ENCODE measurements at regions not wholly inside any gene's neighbourhood (a gene's known extent, or its start where the extent isn't known, plus 50 kb on each side); places are given as distances from the start of the nearest gene placed in this dataset.

GRCh38 chr5:125411744-125412560 lies 665.5 kb upstream of the ZNF608 start:
- TF ChIP-seq POLR2A (IDR thresholded peaks at IDR 0.05) (peak in 1 of 2 donors; percentile 37), CTCF (IDR thresholded peaks at IDR 0.05) (peak in 3 of 6 experiments; percentile 40 to 60 (median 46))
- 37 to 45% methylated on average over 16 of the region's 16 CpGs for WGBS, 2 donors
- no peaks in the 10 kb centered on the region for H3K36me3 ChIP-seq
- H3K4me1 ChIP-seq: peaks cover 31 to 45% of the 10 kb centered on the region in 2 donors
- no peaks in the 10 kb centered on the region for H3K9me3 ChIP-seq
- H3K27ac ChIP-seq: peak overlapping the region; percentile 38 to 75 (median 66)
- H3K27me3 ChIP-seq: no peaks in the 10 kb centered on the region
- intact Hi-C loops (cut with DNase I): no loop called here
- H3K4me3 ChIP-seq (replicated peaks in 1 of 3): no peak overlapping the region
- DNase-seq: peak; percentile 76 to 85

GRCh38 chr5:125412561-125413495 lies 666.4 kb upstream of the ZNF608 start:
- no peaks in the 10 kb centered on the region for H3K27me3 ChIP-seq
- H3K4me3 ChIP-seq (replicated peaks in 1 of 3): no peak overlapping the region
- intact Hi-C loops (cut with DNase I): no loop called here
- peak; percentile 48 to 78 for DNase-seq
- TF ChIP-seq POLR2A (IDR thresholded peaks at IDR 0.05) (no peak), CTCF (IDR thresholded peaks at IDR 0.05) (peak in 3 of 6 experiments; percentile 15 to 40 (median 34))
- no peaks in the 10 kb centered on the region for H3K9me3 ChIP-seq
- WGBS, 2 donors: 45 to 62% methylated on average over 14 of the region's 14 CpGs
- peak overlapping the region; percentile 1 to 75 (median 66) for H3K27ac ChIP-seq
- no peaks in the 10 kb centered on the region for H3K36me3 ChIP-seq
- peaks cover 31 to 45% of the 10 kb centered on the region in 2 donors for H3K4me1 ChIP-seq

GRCh38 chr5:125413496-125414274 lies 667.2 kb upstream of the ZNF608 start:
- Histone ChIP-seq H3K4me1 (peaks cover 31 to 45% of the 10 kb centered on the region in 2 donors), H3K27me3 (no peaks in the 10 kb centered on the region), H3K36me3 (no peaks in the 10 kb centered on the region), H3K4me3 (replicated peaks in 1 of 3) (no peak overlapping the region), H3K9me3 (no peaks in the 10 kb centered on the region), H3K27ac (no peak overlapping the region)
- WGBS, 2 donors: 91 to 92% methylated on average over 3 of the region's 3 CpGs
- no peak for DNase-seq
- TF ChIP-seq POLR2A (IDR thresholded peaks at IDR 0.05) (no peak), CTCF (IDR thresholded peaks at IDR 0.05) (no peak)
- intact Hi-C loops (cut with DNase I): no loop called here

- no peaks in the 10 kb centered on the region for H3K36me3 ChIP-seq
- H3K27me3 ChIP-seq: no peaks in the 10 kb centered on the region
- H3K4me1 ChIP-seq: peaks cover 24 to 31% of the 10 kb centered on the region in 2 donors
- no peak overlapping the region for H3K4me3 ChIP-seq (replicated peaks in 1 of 3)
- TF ChIP-seq CTCF (IDR thresholded peaks at IDR 0.05): no peak
- no peak for TF ChIP-seq POLR2A (IDR thresholded peaks at IDR 0.05)
- intact Hi-C loops (cut with DNase I): no loop called here
- DNase-seq: no peak
- H3K9me3 ChIP-seq: no peaks in the 10 kb centered on the region
- WGBS, 2 donors: 96 to 97% methylated on average over 6 of the region's 6 CpGs
- H3K27ac ChIP-seq: no peak overlapping the region
Measured at GRCh38 chr5:125415126-125415525, 668.7 kb upstream of the ZNF608 start.
